ENCODE measurements at regions not wholly inside any gene's neighbourhood (a gene's known extent, or its start where the extent isn't known, plus 50 kb on each side); places are given as distances from the start of the nearest gene placed in this dataset.

- no peaks in the 10 kb centered on the region for H3K4me1 ChIP-seq (ENCODE audit: control insufficient read depth in 2 of 3, insufficient read depth in 2 of 3, low read depth in 1 of 3, low read length in 3 of 3)
- DNase-seq: no peak
- FAIRE-seq: no peak
- intact Hi-C loops (cut with DNase I): no loop called here
- H3K36me3 ChIP-seq (ENCODE audit: control insufficient read depth in 2 of 3, insufficient read depth in 3 of 3, low read length in 3 of 3): no peaks in the 10 kb centered on the region
- TF ChIP-seq CTCF (IDR thresholded peaks at IDR 0.05; ENCODE audit: borderline replicate concordance, extremely low read depth, insufficient read depth): no peak
- H3K9me3 ChIP-seq (ENCODE audit: control insufficient read depth in 2 of 3, insufficient read depth in 1 of 3, low read length in 3 of 3): peaks cover 0 to 7% (median 3%) of the 10 kb centered on the region in 3 donors
- no peak overlapping the region for H3K9ac ChIP-seq (ENCODE audit: low read length in 3 of 3)
- no peak overlapping the region for H3K27ac ChIP-seq (ENCODE audit: low read depth in 2 of 2, low read length in 2 of 2)
- no peak overlapping the region for H3K4me3 ChIP-seq (ENCODE audit: low read length in 3 of 3)
- no peaks in the 10 kb centered on the region for H3K27me3 ChIP-seq (ENCODE audit: control insufficient read depth, insufficient read depth, low read length)
Measured at GRCh38 chr6:44580901-44581300, 193.4 kb downstream of the CDC5L start.

- Histone ChIP-seq H3K9ac (ENCODE audit: low read length in 3 of 3) (no peak overlapping the region), H3K27ac (ENCODE audit: low read depth in 2 of 2, low read length in 2 of 2) (no peak overlapping the region), H3K9me3 (ENCODE audit: control insufficient read depth in 2 of 3, insufficient read depth in 1 of 3, low read length in 3 of 3) (peaks cover 0 to 7% (median 3%) of the 10 kb centered on the region in 3 donors), H3K36me3 (ENCODE audit: control insufficient read depth in 2 of 3, insufficient read depth in 3 of 3, low read length in 3 of 3) (no peaks in the 10 kb centered on the region), H3K4me1 (ENCODE audit: control insufficient read depth in 2 of 3, insufficient read depth in 2 of 3, low read depth in 1 of 3, low read length in 3 of 3) (no peaks in the 10 kb centered on the region), H3K27me3 (ENCODE audit: control insufficient read depth, insufficient read depth, low read length) (no peaks in the 10 kb centered on the region), H3K4me3 (ENCODE audit: low read length in 3 of 3) (no peak overlapping the region)
- FAIRE-seq: no peak
- intact Hi-C loops (cut with DNase I): no loop called here
- DNase-seq: no peak
- no peak for TF ChIP-seq CTCF (IDR thresholded peaks at IDR 0.05; ENCODE audit: borderline replicate concordance, extremely low read depth, insufficient read depth)
Measured at GRCh38 chr6:44582930-44583329, 195.4 kb downstream of the CDC5L start.

- intact Hi-C loops (cut with DNase I): no loop called here
- H3K9me3 ChIP-seq (ENCODE audit: control insufficient read depth in 2 of 3, insufficient read depth in 1 of 3, low read length in 3 of 3): no peaks in the 10 kb centered on the region
- no peak for FAIRE-seq
- H3K9ac ChIP-seq (ENCODE audit: low read length in 3 of 3): no peak overlapping the region
- H3K27ac ChIP-seq (ENCODE audit: low read depth in 2 of 2, low read length in 2 of 2): no peak overlapping the region
- no peaks in the 10 kb centered on the region for H3K36me3 ChIP-seq (ENCODE audit: control insufficient read depth in 2 of 3, insufficient read depth in 3 of 3, low read length in 3 of 3)
- TF ChIP-seq CTCF (IDR thresholded peaks at IDR 0.05; ENCODE audit: borderline replicate concordance, extremely low read depth, insufficient read depth): no peak
- H3K27me3 ChIP-seq (ENCODE audit: control insufficient read depth, insufficient read depth, low read length): no peaks in the 10 kb centered on the region
- H3K4me3 ChIP-seq (ENCODE audit: low read length in 3 of 3): no peak overlapping the region
- no peak for DNase-seq
- H3K4me1 ChIP-seq (ENCODE audit: control insufficient read depth in 2 of 3, insufficient read depth in 2 of 3, low read depth in 1 of 3, low read length in 3 of 3): no peaks in the 10 kb centered on the region
Measured at GRCh38 chr6:44590471-44590870, 203.0 kb downstream of the CDC5L start.

GRCh38 chr6:44593539-44593944 lies 206.0 kb downstream of the CDC5L start:
- DNase-seq: peak in 4 of 5 donors; percentile 55 to 80 (median 70)
- FAIRE-seq: no peak
- Histone ChIP-seq H3K9me3 (ENCODE audit: control insufficient read depth in 2 of 3, insufficient read depth in 1 of 3, low read length in 3 of 3) (no peaks in the 10 kb centered on the region), H3K36me3 (ENCODE audit: control insufficient read depth in 2 of 3, insufficient read depth in 3 of 3, low read length in 3 of 3) (no peaks in the 10 kb centered on the region), H3K4me1 (ENCODE audit: control insufficient read depth in 2 of 3, insufficient read depth in 2 of 3, low read depth in 1 of 3, low read length in 3 of 3) (no peaks in the 10 kb centered on the region), H3K4me3 (ENCODE audit: low read length in 3 of 3) (no peak overlapping the region), H3K27ac (ENCODE audit: low read depth in 2 of 2, low read length in 2 of 2) (no peak overlapping the region), H3K9ac (ENCODE audit: low read length in 3 of 3) (no peak overlapping the region), H3K27me3 (ENCODE audit: control insufficient read depth, insufficient read depth, low read length) (no peaks in the 10 kb centered on the region)
- intact Hi-C loops (cut with DNase I): no loop called here
- peak; percentile 1 for TF ChIP-seq CTCF (IDR thresholded peaks at IDR 0.05; ENCODE audit: borderline replicate concordance, extremely low read depth, insufficient read depth)

Measured in kidney (tissue), 13 donors.